Gastrocnemius medialis (tissue), 4 donors: ENCODE measurements at regions not wholly inside any gene's neighbourhood (a gene's known extent, or its start where the extent isn't known, plus 50 kb on each side); places are given as distances from the start of the nearest gene placed in this dataset.

Source experiments
- CTCF ChIP-seq, 5 experiments: fragments of 450-650 bp in 3 of 5; fragments of 200-600 bp in 2 of 5; sonication (generic) in 2 of 5; IDR thresholded peaks in 4 of 5; conservative IDR thresholded peaks in 1 of 5; 1 replicate in 4 of 5; 2 replicates in 1 of 5; pipeline ENCODE4 v1.5.1; 2016 to 2019; ENCODE audit warnings: antibody characterized with exemption in 5 of 5, mild to moderate bottlenecking in 3 of 5, moderate library complexity in 3 of 5
- POLR2A ChIP-seq, 2 donors: fragments of 450-650 bp; IDR thresholded peaks; one replicate each; pipeline ENCODE4 v1.6.1; 2017; ENCODE audit warnings: antibody characterized with exemption in 2 of 2, mild to moderate bottlenecking in 2 of 2, moderate library complexity in 2 of 2

GRCh38 chr13:53126841-53127245 lies 98.2 kb downstream of the OLFM4 start:
- TF ChIP-seq POLR2A (IDR thresholded peaks at IDR 0.05) (no peak), CTCF (IDR thresholded peaks at IDR 0.05 in 4 of 5, conservative IDR thresholded peaks at IDR 0.05 in 1 of 5) (no peak)
